Loucy (cell line): ENCODE measurements at regions not wholly inside any gene's neighbourhood (a gene's known extent, or its start where the extent isn't known, plus 50 kb on each side); places are given as distances from the start of the nearest gene placed in this dataset.

Experiments
- CTCF ChIP-seq: fragments of 200-600 bp; sonication (generic); conservative IDR thresholded peaks from 2 replicates; pipeline ENCODE4 v1.5.1; 2014; ENCODE audit warnings: mild to moderate bottlenecking, antibody characterized with exemption, low read length
- EZH2phosphoT487 ChIP-seq: fragments of 200-600 bp; IDR thresholded peaks from 2 replicates; pipeline ENCODE4 v1.6.1; 2018; ENCODE audit warnings: antibody characterized with exemption, mild to moderate bottlenecking, moderate library complexity, borderline replicate concordance

GRCh38 chr1:188611432-188611831 is 1782.7 kb downstream of the PLA2G4A start:
- no peak for TF ChIP-seq CTCF
- no peak for TF ChIP-seq EZH2phosphoT487
